Stimulated activated CD8-positive, alpha-beta memory T cell treated with anti-CD3 and anti-CD28 coated beads, Interleukin-4, amount 100 ng/mL, for 4 hours (primary cell): ENCODE measurements at regions not wholly inside any gene's neighbourhood (a gene's known extent, or its start where the extent isn't known, plus 50 kb on each side); places are given as distances from the start of the nearest gene placed in this dataset.

Experiments
- DNase-seq, 2 donors: peaks; one replicate each; pipeline ENCODE4 v3.0.0-alpha.2; 2020; ENCODE audit warnings: low read depth in 2 of 2, low spot score in 1 of 2

GRCh38 chr2:103268841-103269498 is 507.1 kb downstream of the TMEM182 start:
- DNase-seq: no peak

- no peak for DNase-seq
Measured at GRCh38 chr2:103276869-103277268, 515.0 kb downstream of the TMEM182 start.

DNA sequence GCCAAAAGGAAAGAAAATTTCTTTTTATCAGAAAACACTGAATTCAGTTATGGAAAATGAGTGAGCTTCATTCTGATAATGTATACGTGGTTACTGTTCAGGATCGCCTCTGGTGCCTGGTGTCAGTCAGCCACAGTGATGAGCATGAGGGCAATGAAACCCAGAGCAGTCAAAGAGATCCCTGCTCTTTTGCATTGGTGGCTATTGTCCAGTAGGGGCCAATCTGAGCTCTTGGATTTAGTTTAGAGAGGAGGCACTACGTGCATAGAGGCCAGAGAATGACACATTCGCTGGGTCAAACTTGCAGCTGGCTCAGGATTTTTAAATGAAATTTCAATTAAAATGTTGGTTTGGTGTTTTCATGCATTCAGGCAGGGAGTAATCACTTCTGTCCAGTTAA is 522.9 kb downstream of the TMEM182 start:
- DNase-seq: no peak

DNA sequence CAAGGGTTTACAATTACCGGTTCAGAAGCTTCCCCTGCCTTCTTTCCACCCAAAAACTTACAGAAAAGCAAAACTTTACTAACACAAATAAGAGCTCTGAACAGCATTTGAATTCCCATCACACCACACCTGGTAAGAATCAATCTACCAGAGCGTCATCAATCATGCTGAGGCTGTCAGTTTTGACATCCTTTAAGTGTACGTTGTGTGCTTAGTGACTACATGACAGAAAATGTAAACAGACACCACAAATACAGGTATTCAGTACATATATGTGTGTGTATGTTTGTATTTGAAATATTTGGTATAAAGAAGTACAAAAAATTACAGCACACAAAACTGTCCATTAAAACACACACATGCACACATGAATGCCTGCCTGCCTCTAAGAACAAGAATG is 523.5 kb downstream of the TMEM182 start:
- DNase-seq: no peak

- no peak for DNase-seq
Measured at GRCh38 chr2:103287746-103288145, 525.9 kb downstream of the TMEM182 start.

DNA sequence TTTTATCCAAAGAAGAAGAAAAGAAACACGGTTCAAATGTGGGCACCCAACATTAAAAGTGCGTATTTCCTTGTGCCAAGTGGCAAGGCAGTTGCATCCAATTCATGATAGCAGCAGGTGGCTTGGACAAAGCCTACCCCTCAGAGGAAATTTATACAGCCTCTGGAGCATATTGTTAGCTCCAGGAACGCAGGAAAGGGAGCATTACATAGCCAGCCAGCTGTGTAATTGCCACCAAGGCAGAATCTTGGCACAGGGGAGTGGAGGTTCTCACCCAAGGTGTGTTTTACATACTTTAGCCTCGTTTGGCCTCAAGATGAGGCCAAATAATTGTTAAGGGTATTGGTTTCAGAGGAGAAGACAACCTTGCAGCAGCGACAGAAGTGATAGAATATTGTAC is 526.9 kb downstream of the TMEM182 start:
- DNase-seq: no peak

GRCh38 chr2:103289105-103289725 is 527.4 kb downstream of the TMEM182 start:
- DNase-seq: no peak

- no peak for DNase-seq
Measured at GRCh38 chr2:103292573-103292972, 530.7 kb downstream of the TMEM182 start.

GRCh38 chr2:103293067-103293741 is 531.4 kb downstream of the TMEM182 start:
- DNase-seq: no peak

DNA sequence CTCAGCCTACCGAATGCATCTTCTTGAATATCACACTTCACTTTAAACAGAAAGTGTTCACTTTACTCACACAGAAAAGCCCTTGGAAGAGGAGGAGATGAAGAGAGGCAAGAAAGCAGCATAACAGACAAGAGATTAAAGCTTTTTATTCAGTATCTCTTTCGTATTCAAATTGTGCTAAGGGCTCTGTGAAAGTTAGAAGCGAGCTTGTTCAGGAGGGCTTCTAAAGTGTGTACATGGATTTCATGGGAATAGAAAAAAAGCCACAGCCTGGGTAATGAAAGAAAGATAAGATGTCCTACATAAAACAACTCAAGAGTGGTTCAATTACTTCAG is 531.9 kb downstream of the TMEM182 start:
- DNase-seq: no peak

GRCh38 chr2:103294420-103294819 is 532.6 kb downstream of the TMEM182 start:
- no peak for DNase-seq

DNA sequence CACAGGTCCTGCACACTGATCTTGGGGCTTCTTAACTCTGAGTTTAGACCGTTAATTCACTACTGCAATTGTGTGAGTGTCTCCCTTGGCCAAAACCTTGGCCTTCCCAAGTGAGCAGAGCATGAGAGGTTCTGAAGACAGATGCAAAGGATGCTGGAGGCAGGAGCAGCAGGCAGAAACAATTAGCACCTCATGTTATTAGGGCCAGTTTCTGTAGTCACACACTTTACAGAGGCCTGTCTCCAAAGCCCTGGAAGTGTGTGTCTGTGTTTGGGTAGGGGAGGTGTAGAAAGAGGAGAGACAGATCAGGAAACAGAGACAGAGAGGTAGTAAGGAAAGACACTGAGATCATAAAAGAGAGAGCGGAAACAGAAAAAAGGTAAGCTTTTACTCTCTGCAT is 533.8 kb downstream of the TMEM182 start:
- no peak for DNase-seq

DNA sequence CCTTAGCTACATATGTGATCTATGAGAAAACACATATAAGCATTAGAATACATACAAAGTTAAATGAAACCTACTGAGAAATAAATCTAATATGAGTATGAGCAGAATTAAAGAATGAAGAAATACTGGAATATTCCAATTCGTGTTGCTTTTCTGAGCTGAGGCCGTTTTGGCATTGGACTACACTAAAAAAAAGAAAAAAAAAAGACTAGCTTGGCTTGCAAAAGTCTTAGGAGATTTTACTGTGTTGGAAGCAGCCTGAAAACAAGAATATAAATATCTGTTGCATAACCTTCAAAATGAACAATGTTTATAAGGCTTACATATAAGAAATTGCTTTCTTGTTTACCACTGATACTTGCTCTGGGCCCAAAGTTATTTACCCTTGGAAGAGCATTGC is 562.8 kb downstream of the TMEM182 start:
- DNase-seq: no peak

DNA sequence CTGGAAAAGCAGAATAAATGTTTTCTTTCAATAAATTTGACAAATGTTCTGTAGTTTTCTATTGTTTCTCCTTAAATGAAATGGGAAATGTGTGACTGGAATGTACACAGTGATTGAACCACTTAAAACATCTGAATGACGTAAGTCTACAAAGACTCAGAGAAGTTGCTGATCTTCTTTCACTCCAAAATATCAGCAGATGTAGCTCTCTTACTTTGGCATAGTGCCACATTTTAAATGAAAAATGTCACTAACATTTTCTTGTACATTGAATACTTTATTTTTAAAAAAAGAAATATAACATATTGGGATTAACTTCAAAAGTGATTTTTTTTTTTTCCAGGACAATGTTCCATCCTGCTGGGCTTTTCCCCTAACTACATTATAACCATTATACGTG is 565.6 kb downstream of the TMEM182 start:
- DNase-seq: no peak

- no peak for DNase-seq
Measured at GRCh38 chr2:103327966-103328365, 566.1 kb downstream of the TMEM182 start.

GRCh38 chr2:103335403-103335802 is 573.6 kb downstream of the TMEM182 start:
- DNase-seq: no peak

DNA sequence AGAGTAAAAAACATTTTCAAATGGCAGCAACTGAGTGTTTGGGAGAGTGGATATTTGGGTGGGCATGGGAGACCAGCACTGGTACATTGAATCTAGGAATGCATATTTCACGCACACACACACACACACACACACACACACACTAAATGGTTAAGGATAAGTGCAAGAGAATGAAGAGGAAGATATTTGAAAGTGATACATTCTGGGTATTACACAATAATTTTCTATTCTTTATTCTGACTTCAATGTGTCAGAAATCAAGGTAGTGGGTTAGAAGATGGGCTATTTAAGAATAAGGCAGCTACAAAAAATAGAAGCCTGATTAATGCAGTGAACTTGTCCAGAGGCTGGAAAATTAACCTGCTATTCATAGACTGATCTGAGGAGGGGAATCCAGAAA is 577.0 kb downstream of the TMEM182 start:
- no peak for DNase-seq

- DNase-seq: no peak
Measured at GRCh38 chr2:103346780-103347179, 584.9 kb downstream of the TMEM182 start.

DNA sequence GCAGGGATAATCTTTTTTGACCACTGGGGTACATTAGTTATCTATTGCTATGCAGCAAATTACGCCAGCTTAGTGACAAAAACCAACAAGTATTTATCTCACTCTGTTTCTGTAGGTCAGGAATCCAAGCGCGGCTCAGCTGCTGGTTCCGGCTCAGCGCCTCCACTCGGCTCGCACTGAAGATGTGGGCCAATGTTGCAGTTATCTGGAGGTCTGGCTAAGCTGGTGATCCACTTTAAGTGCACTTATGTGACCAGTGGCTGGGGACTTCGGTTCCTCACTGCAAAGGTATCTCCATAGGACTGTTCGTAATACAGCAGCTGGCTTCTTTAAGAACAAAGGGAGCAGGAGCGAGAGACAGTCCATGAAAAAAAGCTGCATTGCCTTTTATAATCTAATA is 591.9 kb downstream of the TMEM182 start:
- no peak for DNase-seq

- DNase-seq: no peak
Measured at GRCh38 chr2:103355287-103355686, 593.5 kb downstream of the TMEM182 start.

DNA sequence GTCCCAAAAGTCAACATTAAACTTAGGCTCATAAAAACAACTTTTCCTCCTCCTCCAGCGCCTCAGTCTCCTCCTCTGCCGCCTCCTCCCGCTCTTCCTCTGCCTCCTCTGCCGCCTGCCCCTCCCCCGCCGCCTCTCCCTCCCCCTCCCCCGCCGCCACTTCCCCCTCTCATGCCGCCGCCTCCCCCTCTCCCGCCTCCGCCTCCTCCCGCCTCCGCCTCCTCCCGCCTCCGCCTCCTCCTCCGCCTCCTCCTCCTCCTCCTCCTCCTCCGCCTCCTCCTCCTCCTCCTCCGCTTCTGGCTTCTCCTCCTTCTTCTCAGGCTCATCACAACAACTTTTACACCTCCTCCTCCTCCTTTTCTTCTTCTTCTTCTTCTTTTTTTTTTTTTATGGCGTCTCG is 599.9 kb downstream of the TMEM182 start:
- DNase-seq: no peak

DNA sequence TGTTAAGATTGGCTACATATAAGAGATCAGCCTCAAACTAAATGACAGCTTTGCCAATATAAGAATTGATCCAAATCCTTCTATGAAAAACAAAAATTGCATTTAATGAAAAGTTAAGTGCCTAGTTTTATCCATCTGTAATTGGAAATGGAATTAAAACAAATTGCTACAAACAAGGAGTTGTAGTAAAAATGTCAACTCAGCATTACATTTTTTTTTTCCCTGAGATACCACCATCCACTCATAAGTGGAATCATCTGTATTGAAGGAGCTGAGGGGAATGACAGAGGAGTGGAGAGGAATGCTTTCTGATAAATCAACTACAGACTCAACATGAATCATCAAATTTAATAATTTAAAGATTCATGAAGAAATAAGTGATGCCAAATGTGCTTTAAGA is 601.8 kb downstream of the TMEM182 start:
- DNase-seq: no peak

DNA sequence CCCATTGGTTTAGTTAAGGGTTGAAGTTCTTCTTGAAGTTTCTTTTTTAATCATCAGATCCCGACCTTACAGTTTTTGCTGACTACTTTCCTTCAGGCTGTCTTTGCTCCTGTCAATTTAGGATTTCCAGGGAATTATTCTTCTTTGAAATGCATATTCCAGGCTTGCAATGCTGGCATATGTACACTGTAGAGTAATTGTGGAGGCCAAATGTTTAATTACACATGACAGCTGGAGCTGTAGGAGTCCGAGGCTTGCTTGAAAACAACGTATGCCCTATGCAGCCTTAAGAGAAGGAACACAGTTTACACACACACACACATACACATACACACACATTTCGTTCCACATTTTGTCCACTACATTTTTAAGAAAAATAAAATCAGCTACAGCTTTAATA is 602.3 kb downstream of the TMEM182 start:
- DNase-seq: no peak
